ENCODE measurements at regions not wholly inside any gene's neighbourhood (a gene's known extent, or its start where the extent isn't known, plus 50 kb on each side); places are given as distances from the start of the nearest gene placed in this dataset.

DNA sequence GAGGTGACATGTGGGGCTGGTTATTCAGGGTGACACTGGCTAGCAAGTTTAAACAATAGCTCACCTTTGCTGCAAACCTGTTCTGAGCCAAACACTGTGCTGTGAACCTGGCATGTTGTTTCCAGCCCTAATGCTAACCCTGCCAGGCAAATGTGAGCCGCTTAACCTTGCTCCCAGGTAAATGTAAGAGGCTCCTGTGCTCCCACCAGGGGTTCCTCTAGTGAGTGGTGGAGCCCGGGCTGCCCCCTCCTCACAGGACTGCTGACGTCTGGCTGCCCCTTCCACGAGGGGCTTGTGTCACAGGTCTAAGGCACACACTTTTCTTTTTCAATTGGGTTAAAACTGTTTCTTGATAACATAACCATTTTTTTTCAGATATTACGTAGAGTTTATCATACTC is 223.7 kb downstream of the DCDC2C start:
- TF ChIP-seq, protein P1, sequence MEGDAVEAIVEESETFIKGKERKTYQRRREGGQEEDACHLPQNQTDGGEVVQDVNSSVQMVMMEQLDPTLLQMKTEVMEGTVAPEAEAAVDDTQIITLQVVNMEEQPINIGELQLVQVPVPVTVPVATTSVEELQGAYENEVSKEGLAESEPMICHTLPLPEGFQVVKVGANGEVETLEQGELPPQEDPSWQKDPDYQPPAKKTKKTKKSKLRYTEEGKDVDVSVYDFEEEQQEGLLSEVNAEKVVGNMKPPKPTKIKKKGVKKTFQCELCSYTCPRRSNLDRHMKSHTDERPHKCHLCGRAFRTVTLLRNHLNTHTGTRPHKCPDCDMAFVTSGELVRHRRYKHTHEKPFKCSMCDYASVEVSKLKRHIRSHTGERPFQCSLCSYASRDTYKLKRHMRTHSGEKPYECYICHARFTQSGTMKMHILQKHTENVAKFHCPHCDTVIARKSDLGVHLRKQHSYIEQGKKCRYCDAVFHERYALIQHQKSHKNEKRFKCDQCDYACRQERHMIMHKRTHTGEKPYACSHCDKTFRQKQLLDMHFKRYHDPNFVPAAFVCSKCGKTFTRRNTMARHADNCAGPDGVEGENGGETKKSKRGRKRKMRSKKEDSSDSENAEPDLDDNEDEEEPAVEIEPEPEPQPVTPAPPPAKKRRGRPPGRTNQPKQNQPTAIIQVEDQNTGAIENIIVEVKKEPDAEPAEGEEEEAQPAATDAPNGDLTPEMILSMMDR (IDR thresholded peaks at IDR 0.05; ENCODE audit: control insufficient read depth, extremely low read depth, insufficient read depth) = no peak
- H3K4me3 ChIP-seq (ENCODE audit: low read depth, low read length) = no peak overlapping the region
- DNase-seq (ENCODE audit: low read depth) = peak; percentile 17

DNA sequence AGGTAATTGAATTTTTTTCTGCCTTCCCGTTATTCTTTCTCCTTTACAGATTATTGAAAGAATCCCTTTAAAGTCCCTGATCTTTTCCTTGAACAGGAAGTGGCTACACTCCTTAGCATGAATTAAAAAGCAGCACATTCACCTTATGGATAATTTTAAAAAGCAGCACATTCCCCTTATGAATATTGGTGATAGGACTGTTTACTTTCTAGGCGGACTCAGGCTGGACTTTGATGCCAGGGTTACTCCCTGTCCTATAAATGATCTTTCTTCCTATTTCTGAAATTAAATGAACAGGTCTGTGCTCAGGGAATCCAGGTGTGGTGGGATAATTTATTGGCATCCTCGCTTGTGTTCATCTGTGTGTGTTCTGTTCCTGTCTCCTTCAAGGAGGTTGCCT is 226.0 kb downstream of the DCDC2C start:
- TF ChIP-seq, protein P1 (IDR thresholded peaks at IDR 0.05; ENCODE audit: control insufficient read depth, extremely low read depth, insufficient read depth) = no peak
- no peak for DNase-seq (ENCODE audit: low read depth)
- no peak overlapping the region for H3K4me3 ChIP-seq (ENCODE audit: low read depth, low read length)

DNA sequence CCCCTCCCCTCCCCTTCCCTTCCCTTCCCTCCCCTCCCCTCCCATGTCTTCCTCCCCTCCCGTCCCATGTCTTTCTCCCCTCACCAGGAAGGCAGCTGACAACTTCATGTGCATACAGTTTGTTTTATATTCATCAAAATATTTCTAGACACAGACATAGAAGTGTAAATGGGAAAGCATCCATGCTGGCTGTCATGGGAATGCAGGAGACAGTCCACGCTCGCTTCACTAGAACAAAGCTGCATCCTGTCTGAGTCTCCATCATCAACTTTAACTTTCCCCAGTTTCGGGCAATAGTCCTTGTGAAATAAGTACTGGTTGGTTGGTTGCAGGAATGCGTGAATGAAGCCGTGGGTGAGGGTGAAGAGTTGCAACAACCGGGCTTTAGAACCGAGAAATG is 226.9 kb downstream of the DCDC2C start:
- TF ChIP-seq, protein P1 (IDR thresholded peaks at IDR 0.05; ENCODE audit: control insufficient read depth, extremely low read depth, insufficient read depth) = no peak
- no peak for DNase-seq (ENCODE audit: low read depth)
- no peak overlapping the region for H3K4me3 ChIP-seq (ENCODE audit: low read depth, low read length)

DNA sequence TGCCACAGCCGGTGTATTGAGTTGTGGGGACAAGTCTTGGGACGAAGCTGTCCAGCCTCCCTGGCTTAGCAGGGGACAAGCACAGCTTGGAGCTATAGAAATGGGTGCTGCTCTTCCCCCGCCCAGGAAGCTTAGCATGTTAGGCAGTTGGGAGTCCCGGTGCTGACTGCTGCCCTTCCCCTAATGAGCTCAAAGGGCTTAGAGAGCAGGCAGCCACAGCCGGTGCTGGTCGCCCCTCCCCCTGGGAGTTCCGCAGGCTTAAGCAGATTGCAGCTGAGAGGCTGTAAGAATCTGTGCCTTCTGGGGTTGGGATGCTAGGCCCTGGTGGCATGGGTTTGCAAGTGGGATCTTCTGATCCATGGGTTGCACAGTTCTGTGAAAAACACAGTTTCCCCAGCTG is 237.3 kb downstream of the DCDC2C start:
- DNase-seq (ENCODE audit: low read depth) = no peak
- H3K4me3 ChIP-seq (ENCODE audit: low read depth, low read length) = no peak overlapping the region
- TF ChIP-seq, protein P1 (IDR thresholded peaks at IDR 0.05; ENCODE audit: control insufficient read depth, extremely low read depth, insufficient read depth) = no peak

DNA sequence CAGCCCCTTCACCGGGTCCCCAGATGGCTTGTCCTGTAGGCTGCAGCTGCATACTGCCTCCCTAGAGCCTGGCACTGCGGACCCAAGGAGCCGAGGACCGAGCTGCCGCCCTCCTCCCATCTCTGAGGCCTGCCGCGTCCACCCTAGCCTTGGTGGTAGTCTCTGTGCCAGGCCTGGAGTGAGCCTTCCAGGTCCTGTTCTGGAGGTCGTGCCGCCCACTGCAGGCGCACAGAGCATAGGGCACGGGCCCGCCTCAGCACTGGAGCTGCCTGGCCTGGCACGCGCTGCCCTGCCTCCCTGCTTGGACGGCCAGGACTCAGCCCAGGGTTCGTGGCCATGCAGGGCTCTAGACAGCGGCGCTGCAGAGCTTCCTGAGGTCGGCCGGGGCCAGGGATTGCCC is 239.5 kb downstream of the DCDC2C start:
- no peak overlapping the region for H3K4me3 ChIP-seq (ENCODE audit: low read depth, low read length)
- DNase-seq (ENCODE audit: low read depth) = no peak
- TF ChIP-seq, protein P1 (IDR thresholded peaks at IDR 0.05; ENCODE audit: control insufficient read depth, extremely low read depth, insufficient read depth) = no peak

DNA sequence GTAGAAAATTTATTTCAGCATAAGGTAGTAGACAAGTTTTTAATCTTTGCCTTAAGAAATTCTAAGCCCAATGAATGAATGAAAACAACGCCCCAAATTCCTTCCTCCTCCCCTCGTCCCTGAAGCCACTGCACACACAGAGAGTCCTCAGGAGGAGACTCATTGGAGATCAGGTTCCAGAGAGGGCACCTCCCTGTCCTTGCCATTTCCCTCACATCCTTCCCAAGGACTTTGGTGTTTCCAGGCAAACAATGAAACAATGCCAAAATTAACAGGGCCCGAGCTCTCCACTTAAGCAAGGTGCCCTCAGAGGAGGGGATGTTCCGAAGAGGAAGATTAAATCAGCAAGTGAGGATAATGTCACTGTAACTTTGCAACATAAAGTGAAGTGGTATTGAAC is 240.7 kb downstream of the DCDC2C start:
- no peak for DNase-seq (ENCODE audit: low read depth)
- H3K4me3 ChIP-seq (ENCODE audit: low read depth, low read length) = no peak overlapping the region
- TF ChIP-seq, protein P1 (IDR thresholded peaks at IDR 0.05; ENCODE audit: control insufficient read depth, extremely low read depth, insufficient read depth) = no peak

DNA sequence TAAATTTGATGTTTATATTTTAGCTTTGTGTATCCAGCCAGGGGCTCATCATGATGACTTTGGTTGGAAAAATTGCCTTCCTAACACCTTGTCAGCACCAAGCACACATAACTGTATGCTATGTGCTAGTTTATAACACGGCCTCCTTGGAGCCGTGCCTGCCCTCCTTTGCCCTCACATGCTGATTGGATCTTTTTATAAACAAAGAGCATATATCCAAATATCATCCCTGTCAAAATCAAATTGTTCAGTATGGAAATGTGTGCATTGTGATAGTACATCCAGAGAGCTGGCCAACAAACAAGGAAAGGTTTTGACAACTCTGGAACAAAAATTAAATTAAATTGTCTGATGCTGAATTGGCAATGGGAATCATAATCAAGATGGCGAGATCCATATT is 241.5 kb downstream of the DCDC2C start:
- H3K4me3 ChIP-seq (ENCODE audit: low read depth, low read length) = no peak overlapping the region
- TF ChIP-seq, protein P1 (IDR thresholded peaks at IDR 0.05; ENCODE audit: control insufficient read depth, extremely low read depth, insufficient read depth) = no peak
- DNase-seq (ENCODE audit: low read depth) = no peak
